ENCODE measurements at regions not wholly inside any gene's neighbourhood (a gene's known extent, or its start where the extent isn't known, plus 50 kb on each side); places are given as distances from the start of the nearest gene placed in this dataset.

DNA sequence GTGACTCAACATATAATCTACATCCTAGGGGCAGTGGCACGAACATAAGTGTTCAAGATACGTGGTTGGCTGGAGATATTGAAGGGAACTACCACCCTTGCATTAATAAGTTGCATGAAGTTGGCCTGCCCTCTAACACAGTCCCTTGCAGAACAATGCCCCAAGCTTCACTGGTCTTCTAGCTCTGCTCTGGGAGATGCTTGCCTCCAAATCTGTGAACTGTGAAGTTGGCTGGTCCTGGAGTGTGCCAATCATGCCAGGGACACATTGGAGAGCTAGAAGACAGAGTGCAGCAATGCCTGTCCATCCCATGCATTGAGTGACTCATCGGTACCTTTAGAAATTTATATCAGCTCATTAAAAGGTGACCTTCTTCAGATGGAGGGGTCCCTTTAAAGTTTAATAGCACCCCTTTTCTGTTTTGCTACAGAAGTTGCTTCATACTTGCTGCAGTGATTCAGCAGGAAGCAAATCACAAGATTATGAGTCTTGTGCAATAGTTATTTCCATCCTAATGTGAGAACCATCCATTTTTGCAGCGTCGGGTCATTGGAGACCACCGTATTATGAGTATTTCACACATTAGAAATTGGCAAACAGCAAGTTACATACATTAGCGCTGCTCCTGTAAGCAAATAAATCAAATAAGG is 55.2 kb upstream of the KAZN start:
- no peak for DNase-seq

DNA sequence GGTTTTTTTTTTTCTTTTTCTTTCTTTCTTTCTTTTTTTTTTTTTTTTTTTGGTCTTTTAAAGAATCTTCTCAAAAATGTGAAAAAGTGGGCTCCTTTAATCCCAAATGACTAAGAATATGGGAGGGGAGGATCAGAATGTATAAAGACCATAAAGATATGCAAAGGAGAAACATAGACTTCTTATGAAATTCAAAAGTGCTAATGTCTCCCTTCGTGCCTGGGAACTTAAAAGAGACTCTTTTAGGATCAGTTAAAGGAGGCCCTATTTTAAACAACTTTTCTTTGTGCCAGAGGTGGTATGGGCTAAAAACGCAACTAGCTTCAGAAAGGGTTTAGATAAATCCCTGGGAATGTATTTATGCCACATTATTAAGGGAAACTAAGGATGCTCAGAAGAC is 54.2 kb upstream of the KAZN start:
- DNase-seq = no peak

DNA sequence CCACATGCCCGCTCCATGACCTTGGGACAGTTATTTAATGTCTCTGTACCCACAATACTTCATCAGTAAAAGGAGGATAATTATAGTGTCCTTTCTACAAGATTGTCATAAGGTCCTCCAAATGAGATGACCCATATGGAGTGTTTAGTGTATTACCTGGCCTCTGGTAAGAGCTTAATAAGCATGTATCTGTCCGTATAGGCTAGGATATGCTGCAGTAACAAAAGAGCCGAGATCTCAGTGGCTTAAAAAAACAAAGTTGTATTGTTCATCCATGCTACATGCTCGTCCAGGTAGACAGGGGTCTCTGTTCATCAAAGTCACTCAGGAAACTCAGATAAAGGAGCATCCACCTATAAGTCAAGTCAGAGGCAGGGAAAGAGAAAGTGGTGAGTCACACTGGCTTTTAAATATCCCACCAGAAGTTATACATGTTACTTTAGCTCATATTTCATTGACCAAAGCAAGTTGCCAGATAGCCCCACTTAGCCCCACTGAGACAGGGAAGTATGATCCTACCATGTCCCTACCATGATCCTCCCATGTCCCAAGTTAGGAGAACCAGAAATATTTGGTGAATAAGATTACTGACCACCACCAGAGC is 53.0 kb upstream of the KAZN start:
- no peak for DNase-seq

DNA sequence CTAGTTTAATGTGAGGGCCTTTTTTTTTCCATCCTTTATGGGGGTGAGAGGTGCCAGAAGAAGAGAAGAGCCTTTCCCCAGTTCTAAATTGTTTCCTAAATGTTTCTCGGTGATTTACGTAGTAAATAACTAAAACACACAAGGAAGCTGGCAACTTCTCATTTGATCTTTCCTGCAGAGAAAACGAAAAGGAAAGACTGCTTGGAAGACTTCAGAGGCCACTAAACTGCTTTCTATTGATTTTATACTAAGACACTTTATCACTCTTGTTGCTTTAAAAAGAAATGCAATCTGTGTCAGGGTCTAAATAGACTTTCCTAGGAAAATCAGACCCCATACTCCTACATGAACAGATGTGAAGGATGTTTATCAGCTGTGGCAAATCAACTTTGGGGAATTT is 52.1 kb upstream of the KAZN start:
- DNase-seq = no peak

Measured in fibroblast of skin of abdomen (primary cell).